Stimulated activated CD8-positive, alpha-beta memory T cell treated with anti-CD3 and anti-CD28 coated beads, Interleukin-7, amount 100 ng/mL, for 48 hours (primary cell): ENCODE measurements at regions not wholly inside any gene's neighbourhood (a gene's known extent, or its start where the extent isn't known, plus 50 kb on each side); places are given as distances from the start of the nearest gene placed in this dataset.

Source experiments
- DNase-seq, 2 donors: peaks; one replicate each; pipeline ENCODE4 v3.0.0-alpha.2; 2020; ENCODE audit warnings: low read depth in 1 of 2; ENCODE audit errors: extremely low read depth in 1 of 2

GRCh38 chr3:118267588-118267987 lies 767.1 kb downstream of the IGSF11 start:
- DNase-seq: no peak

GRCh38 chr3:118269537-118270125 lies 765.0 kb downstream of the IGSF11 start:
- no peak for DNase-seq

GRCh38 chr3:118272991-118273390 lies 761.7 kb downstream of the IGSF11 start:
- no peak for DNase-seq

- DNase-seq: no peak
These were observed 756.8 kb downstream of the IGSF11 start for GRCh38 chr3:118277814-118278213.

- DNase-seq: no peak
These were observed 741.8 kb downstream of the IGSF11 start for GRCh38 chr3:118292841-118293240.

GRCh38 chr3:118298133-118298532 lies 736.5 kb downstream of the IGSF11 start:
- no peak for DNase-seq

- DNase-seq: no peak
These were observed 730.1 kb downstream of the IGSF11 start for GRCh38 chr3:118304557-118304956.

- no peak for DNase-seq
These were observed 701.9 kb downstream of the IGSF11 start for GRCh38 chr3:118332699-118333098.

- no peak for DNase-seq
These were observed 697.0 kb downstream of the IGSF11 start for GRCh38 chr3:118337649-118338048.

- no peak for DNase-seq
These were observed 687.1 kb downstream of the IGSF11 start for GRCh38 chr3:118347396-118348168.

GRCh38 chr3:118348169-118348557 lies 686.5 kb downstream of the IGSF11 start:
- DNase-seq: no peak

GRCh38 chr3:118354556-118354955 lies 680.1 kb downstream of the IGSF11 start:
- no peak for DNase-seq

- no peak for DNase-seq
These were observed 664.7 kb downstream of the IGSF11 start for GRCh38 chr3:118369892-118370491.

GRCh38 chr3:118380576-118380975 lies 654.1 kb downstream of the IGSF11 start:
- no peak for DNase-seq

- DNase-seq: no peak
These were observed 638.2 kb downstream of the IGSF11 start for GRCh38 chr3:118396491-118396890.

- no peak for DNase-seq
These were observed 634.6 kb downstream of the IGSF11 start for GRCh38 chr3:118400086-118400485.

GRCh38 chr3:118400886-118401285 lies 633.8 kb downstream of the IGSF11 start:
- no peak for DNase-seq

- no peak for DNase-seq
These were observed 632.8 kb downstream of the IGSF11 start for GRCh38 chr3:118401887-118402286.

GRCh38 chr3:118402971-118403370 lies 631.7 kb downstream of the IGSF11 start:
- DNase-seq: no peak

GRCh38 chr3:118406562-118406961 lies 628.1 kb downstream of the IGSF11 start:
- no peak for DNase-seq

GRCh38 chr3:118408431-118408830 lies 626.2 kb downstream of the IGSF11 start:
- no peak for DNase-seq

- DNase-seq: no peak
These were observed 622.1 kb downstream of the IGSF11 start for GRCh38 chr3:118412503-118412902.
